UCSD-AML1 (cell line): ENCODE measurements at regions not wholly inside any gene's neighbourhood (a gene's known extent, or its start where the extent isn't known, plus 50 kb on each side); places are given as distances from the start of the nearest gene placed in this dataset.
"Not testable (repeated sequence)": the region's sequence is repeated elsewhere in the genome, so short reads cannot be mapped to it uniquely, and the experiment has no call there.

ENCODE experiments used
- DNase-seq: peaks from one replicate; lab custom pipeline; 2025; ENCODE audit not compliant: unreplicated experiment; lab: John Stamatoyannopoulos, UW

DNA sequence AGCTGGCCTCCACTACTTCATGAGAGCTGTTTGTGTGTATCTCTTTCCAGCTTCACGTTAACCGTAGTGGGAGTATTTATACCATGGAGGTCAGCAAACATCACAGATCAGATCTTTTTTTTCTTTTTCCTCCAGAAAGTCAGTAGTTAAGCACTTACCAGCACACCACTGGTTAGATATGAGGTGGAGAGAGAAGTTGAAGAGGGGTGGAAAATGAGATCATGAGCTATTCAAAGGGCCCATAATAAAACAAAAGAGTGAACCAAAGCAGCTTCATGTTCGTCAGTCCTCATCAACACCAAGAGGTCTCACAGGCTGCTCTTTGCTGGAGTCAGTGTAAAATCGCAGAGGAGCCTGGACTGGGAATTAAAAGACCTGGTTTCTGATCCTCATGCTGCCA is 125.1 kb upstream of the SGK1 start:
- DNase-seq: no peak

DNA sequence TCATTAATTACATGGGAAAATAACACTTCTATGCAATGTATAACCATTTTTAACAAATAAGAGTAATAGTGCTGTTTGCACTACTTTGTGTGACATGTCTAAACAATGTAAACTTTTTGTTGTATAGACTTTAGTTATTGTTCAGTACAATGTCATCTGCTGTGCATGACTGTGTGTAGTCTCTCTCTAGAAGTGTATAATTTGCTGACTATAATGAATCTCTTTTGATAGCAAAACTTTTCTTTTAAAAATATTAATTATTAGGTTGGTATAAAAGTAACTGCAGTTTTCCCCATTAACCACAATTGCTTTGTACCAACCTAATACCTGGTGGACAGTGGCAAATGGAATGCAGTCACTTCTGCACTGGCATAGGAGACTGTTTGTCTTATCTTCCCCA is 124.2 kb upstream of the SGK1 start:
- no peak for DNase-seq

DNA sequence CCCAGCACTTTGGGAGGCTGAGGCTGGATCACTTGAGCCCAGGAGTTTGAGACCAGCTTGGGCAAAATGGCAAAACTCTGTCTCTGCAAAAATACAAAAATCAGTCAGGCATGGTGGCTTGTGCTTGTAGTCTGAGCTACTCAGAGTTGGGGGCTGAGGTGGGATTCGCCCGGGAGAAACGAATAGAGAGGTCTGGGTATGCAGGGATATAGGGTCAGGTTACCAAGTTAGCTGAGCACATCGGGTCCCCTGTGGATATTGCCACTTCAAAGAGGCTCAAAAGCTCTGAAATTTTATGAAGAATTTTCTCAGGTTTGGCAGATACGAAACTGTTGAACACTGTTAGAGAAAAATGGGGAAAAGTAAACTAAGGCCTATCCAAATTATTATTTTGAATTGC is 120.9 kb upstream of the SGK1 start:
- DNase-seq: no peak

GRCh38 chr6:134437376-134437775 is 119.5 kb upstream of the SGK1 start:
- no peak for DNase-seq

GRCh38 chr6:134436950-134437349 is 119.0 kb upstream of the SGK1 start:
- DNase-seq: no peak

GRCh38 chr6:134436281-134436815 is 118.4 kb upstream of the SGK1 start:
- DNase-seq: no peak

- no peak for DNase-seq
Observed at GRCh38 chr6:134435814-134436280, 117.9 kb upstream of the SGK1 start.

GRCh38 chr6:134434019-134434942 is 116.4 kb upstream of the SGK1 start:
- no peak for DNase-seq

DNA sequence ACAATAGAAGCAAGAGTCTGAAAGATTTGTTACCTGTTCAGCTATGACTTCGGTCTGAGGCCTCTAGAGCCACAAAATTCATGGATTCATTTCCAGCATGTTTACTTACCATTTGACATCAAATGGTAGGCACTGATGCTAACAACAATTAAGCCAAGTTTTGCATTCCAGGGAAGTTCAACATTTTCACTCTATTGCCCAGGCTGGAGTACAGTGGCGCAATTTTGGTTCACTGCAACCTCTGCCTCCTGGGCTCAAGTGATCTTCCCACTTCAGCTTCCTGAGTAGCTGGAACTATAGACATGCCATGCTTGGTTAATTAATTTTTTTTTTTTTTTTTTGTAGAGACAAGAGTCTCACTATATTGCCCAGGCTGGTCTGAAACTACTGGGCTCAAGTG is 114.1 kb upstream of the SGK1 start:
- DNase-seq: no peak

DNA sequence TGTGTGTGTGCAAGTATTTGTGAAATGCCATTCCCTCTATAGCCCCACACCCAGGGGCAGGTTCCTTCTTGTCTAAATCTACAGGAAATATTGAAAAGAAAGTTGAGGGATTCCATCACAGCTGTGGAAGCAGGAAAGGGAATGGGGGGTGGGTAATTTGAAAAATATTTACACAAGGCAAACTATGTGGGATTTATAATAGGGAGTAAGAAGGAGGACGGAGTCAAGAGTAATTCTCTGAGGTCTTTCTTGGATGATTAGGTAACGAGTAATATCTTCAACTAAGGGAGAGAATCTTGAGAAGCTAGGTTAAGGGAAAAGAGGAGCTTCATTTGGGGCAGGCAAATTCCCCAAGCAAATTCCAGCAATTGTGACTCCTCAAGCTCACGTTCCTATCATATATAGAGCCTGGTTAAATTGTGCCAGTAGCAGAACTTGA is 113.5 kb upstream of the SGK1 start:
- no peak for DNase-seq

DNA sequence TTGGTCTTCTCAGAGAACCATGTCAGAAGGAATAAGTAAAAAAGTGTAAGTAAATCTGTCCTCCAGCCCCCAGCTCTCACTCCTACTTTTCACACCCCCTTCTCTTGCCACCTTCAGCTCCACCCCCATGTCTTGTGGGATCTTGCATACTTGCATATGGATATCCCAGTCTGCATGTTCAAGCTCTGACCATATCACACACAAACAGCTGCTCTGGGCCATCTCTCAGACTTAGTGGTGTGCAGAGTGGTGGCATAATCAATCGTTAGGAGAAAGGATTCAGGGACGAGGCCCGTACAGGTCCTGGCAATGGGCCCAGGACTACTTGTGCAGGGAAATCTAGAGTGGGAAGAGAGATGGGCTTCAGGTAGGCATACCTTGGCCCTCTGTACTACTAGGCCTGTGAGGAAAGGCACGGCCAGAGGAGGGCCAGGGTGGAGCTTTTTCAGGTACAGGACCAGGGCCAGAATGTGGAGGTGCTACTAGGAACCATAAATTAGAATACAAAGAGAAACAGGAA is 112.0 kb upstream of the SGK1 start:
- DNase-seq: no peak

DNA sequence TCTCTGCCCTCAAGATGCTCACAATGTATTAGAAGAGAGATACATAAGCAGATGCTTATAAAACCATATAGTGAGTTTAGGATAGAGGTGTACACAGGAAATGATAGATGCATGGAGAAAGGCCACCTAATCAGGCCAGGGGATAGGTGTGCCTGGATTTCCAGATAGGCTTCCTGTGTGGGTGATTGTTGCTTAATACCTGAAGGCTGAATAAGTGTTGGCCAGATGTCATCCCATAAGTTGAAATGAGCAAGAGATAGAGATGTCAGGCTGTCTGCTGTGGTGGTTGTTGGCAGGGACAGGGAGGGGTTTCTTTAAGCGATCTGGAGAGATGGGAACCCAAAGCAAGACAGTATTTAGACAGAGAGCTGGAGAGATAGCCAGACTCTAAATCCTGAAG is 109.8 kb upstream of the SGK1 start:
- DNase-seq: no peak

- DNase-seq: no peak
Observed at GRCh38 chr6:134426623-134427022, 108.7 kb upstream of the SGK1 start.

- DNase-seq: not testable (repeated sequence)
Observed at GRCh38 chr6:134425917-134426316, 108.0 kb upstream of the SGK1 start.

- no peak for DNase-seq
Observed at GRCh38 chr6:134425513-134425912, 107.6 kb upstream of the SGK1 start.

DNA sequence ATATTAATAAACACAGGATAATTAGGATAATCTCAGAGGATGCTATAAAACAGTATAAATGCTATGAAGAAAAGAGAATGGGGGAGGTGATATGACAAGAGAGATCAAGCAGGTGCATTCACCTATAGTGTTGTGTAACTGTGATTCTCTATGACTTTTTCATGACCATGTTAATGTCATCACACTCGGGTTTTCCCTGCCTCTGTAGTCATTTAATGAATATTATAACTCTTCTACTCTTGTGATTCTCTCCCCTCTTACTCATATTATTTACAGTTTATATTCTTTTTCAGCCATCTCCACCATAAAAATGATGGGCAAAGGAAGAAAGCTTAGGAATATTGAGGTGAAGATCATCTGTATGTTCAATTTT is 106.9 kb upstream of the SGK1 start:
- no peak for DNase-seq

- DNase-seq: no peak
Observed at GRCh38 chr6:134424165-134424797, 106.4 kb upstream of the SGK1 start.

- no peak for DNase-seq
Observed at GRCh38 chr6:134422426-134423231, 104.7 kb upstream of the SGK1 start.

GRCh38 chr6:134421501-134421900 is 103.6 kb upstream of the SGK1 start:
- no peak for DNase-seq

DNA sequence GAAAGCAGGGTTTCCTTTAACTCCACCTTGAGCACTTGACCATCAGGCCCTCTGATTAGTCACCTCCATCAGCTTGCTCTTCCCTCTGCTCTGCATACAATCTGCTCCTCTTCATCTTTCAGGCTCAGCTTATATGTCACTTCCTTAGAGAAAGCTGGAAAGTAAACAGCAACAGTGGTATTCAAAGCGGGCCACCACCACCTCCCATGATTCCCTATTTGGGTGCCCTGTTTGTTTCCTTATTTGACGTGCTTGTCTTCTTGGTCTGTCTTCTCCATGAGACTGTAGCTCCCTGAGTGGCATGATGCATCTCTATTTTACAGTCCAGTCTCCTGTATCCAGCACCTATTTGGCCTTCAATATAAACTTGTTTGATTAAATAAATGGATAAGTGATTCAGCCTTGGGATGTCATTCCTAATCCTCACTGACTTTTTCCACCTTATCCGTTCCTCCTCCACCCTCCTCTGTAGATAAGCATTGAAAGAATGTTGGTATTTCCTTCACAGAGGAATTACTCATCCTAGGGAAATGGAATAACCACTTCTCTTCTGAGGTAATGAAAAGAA is 102.8 kb upstream of the SGK1 start:
- no peak for DNase-seq

DNA sequence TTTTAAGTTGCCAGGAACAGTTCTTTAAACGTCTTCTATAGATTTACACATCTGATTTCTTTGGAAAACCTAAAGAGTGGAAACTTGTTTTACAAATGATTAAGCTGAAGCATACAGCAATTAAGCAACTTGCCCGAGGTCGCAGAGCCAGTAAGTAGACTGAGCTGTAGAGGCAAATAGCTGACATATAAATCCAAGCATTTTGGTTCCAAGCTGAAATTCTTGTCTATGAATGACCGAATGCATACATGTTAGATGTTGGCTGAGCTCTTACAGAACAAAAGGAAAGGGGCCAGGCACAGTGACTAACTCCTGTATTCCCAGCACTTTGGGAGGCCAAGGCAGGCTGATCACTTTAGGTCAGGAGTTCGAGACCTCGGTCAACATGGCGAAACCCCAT is 101.8 kb upstream of the SGK1 start:
- DNase-seq: no peak
